ENCODE measurements at regions not wholly inside any gene's neighbourhood (a gene's known extent, or its start where the extent isn't known, plus 50 kb on each side); places are given as distances from the start of the nearest gene placed in this dataset.

- POLR2A ChIA-PET, result no interaction called here
- no peak for ATAC-seq (ENCODE audit: poor library complexity)
Measured at GRCh38 chr1:95744731-95745130, 510.7 kb downstream of the RWDD3 start.

GRCh38 chr1:95752515-95753381, 518.7 kb downstream of the RWDD3 start:
- ATAC-seq (ENCODE audit: poor library complexity) (no peak), DNase-seq (no peak)
- Histone ChIP-seq H3K4me1 (ENCODE audit: insufficient read depth, low read length) (no peaks in the 10 kb centered on the region), H3K27me3 (ENCODE audit: control insufficient read depth in 1 of 2, insufficient read depth in 2 of 2, low read length in 2 of 2) (no peaks in the 10 kb centered on the region), H3K36me3 (ENCODE audit: insufficient read depth, low read length) (no peaks in the 10 kb centered on the region), H3K27ac (ENCODE audit: low read depth in 1 of 2, low read length in 2 of 2) (no peak overlapping the region), H3K4me3 (ENCODE audit: low read length) (no peak overlapping the region), H3K9me3 (ENCODE audit: control insufficient read depth in 1 of 2, insufficient read depth in 1 of 2, low read length in 2 of 2) (peaks cover 20 to 23% of the 10 kb centered on the region in 2 experiments)
- Mint-ChIP-seq H3K27ac (no peak overlapping the region), H3K9me3 (peaks cover 11% of the 10 kb centered on the region), H3K27me3 (no peaks in the 10 kb centered on the region), H3K4me1 (ENCODE audit: low read depth) (no peaks in the 10 kb centered on the region), H3K4me3 (no peak overlapping the region), H3K36me3 (ENCODE audit: low read depth) (no peaks in the 10 kb centered on the region)
- intact Hi-C loops (cut with DNase I, micrococcal nuclease), result no loop called here
- POLR2A ChIA-PET, result no interaction called here
- no peak for TF ChIP-seq CTCF (IDR thresholded peaks at IDR 0.05)
- CTCF ChIA-PET, result no interaction called here

More at GRCh38 chr1:95744731-95745130, 510.7 kb downstream of the RWDD3 start:
- H3K27me3 Mint-ChIP-seq, result no peaks in the 10 kb centered on the region
- H3K27me3 ChIP-seq (ENCODE audit: control insufficient read depth in 1 of 2, insufficient read depth in 2 of 2, low read length in 2 of 2), result no peaks in the 10 kb centered on the region
- intact Hi-C loops (cut with DNase I, micrococcal nuclease), result no loop called here
- no peak overlapping the region for H3K27ac Mint-ChIP-seq
- TF ChIP-seq CTCF (IDR thresholded peaks at IDR 0.05), result no peak
- no peak overlapping the region for H3K27ac ChIP-seq (ENCODE audit: low read depth in 1 of 2, low read length in 2 of 2)
- CTCF ChIA-PET, result interaction anchor here (0.6 kb wide), 1 partner anchor 12 kb away, joined by 4 read pairs; no protein-coding TSS in a partner anchor
- peaks cover 11% of the 10 kb centered on the region for H3K9me3 Mint-ChIP-seq
- no peaks in the 10 kb centered on the region for H3K36me3 Mint-ChIP-seq (ENCODE audit: low read depth)
- no peaks in the 10 kb centered on the region for H3K4me1 Mint-ChIP-seq (ENCODE audit: low read depth)
- H3K9me3 ChIP-seq (ENCODE audit: control insufficient read depth in 1 of 2, insufficient read depth in 1 of 2, low read length in 2 of 2), result peaks cover 4 to 9% of the 10 kb centered on the region in 2 experiments
- H3K4me3 Mint-ChIP-seq, result no peak overlapping the region
- H3K4me3 ChIP-seq (ENCODE audit: low read length), result no peak overlapping the region
- H3K4me1 ChIP-seq (ENCODE audit: insufficient read depth, low read length), result no peaks in the 10 kb centered on the region
- H3K36me3 ChIP-seq (ENCODE audit: insufficient read depth, low read length), result no peaks in the 10 kb centered on the region
- no peak for DNase-seq

- ATAC-seq (ENCODE audit: poor library complexity) (no peak), DNase-seq (no peak)
- peaks cover 11% of the 10 kb centered on the region for H3K9me3 Mint-ChIP-seq
- Histone ChIP-seq H3K9me3 (ENCODE audit: control insufficient read depth in 1 of 2, insufficient read depth in 1 of 2, low read length in 2 of 2) (peaks cover 20 to 23% of the 10 kb centered on the region in 2 experiments), H3K27me3 (ENCODE audit: control insufficient read depth in 1 of 2, insufficient read depth in 2 of 2, low read length in 2 of 2) (no peaks in the 10 kb centered on the region), H3K27ac (ENCODE audit: low read depth in 1 of 2, low read length in 2 of 2) (no peak overlapping the region), H3K36me3 (ENCODE audit: insufficient read depth, low read length) (no peaks in the 10 kb centered on the region), H3K4me3 (ENCODE audit: low read length) (no peak overlapping the region), H3K4me1 (ENCODE audit: insufficient read depth, low read length) (no peaks in the 10 kb centered on the region)
- ChIA-PET CTCF (no interaction called here), POLR2A (no interaction called here)
- H3K4me3 Mint-ChIP-seq, result no peak overlapping the region
- intact Hi-C loops (cut with DNase I, micrococcal nuclease), result no loop called here
- no peaks in the 10 kb centered on the region for H3K27me3 Mint-ChIP-seq
- H3K4me1 Mint-ChIP-seq (ENCODE audit: low read depth), result no peaks in the 10 kb centered on the region
- no peak overlapping the region for H3K27ac Mint-ChIP-seq
- no peak for TF ChIP-seq CTCF (IDR thresholded peaks at IDR 0.05)
- no peaks in the 10 kb centered on the region for H3K36me3 Mint-ChIP-seq (ENCODE audit: low read depth)
Measured at GRCh38 chr1:95753382-95754016, 519.5 kb downstream of the RWDD3 start.
